HepG2 (cell line): ENCODE measurements at regions not wholly inside any gene's neighbourhood (a gene's known extent, or its start where the extent isn't known, plus 50 kb on each side); places are given as distances from the start of the nearest gene placed in this dataset.

Source experiments
- ATAC-seq: fragments of 200-7000 bp; cut with Tn5 transposase; 3 replicates; pipeline ENCODE4 v1.9.1; 2020; ENCODE audit warnings: mild to moderate bottlenecking, moderate library complexity
- BruUV-seq: library from RNA; stranded (reverse); fragments of 400-500 nt; replicated peaks from 2 replicates; lab custom pipeline; 2021; lab: Mats Ljungman, UMichigan
- CTCF ChIA-PET: fragments of 300-600 bp; formaldehyde crosslinking; extraction: SDS; loops from one replicate; lab custom pipeline; 2021; ENCODE audit warnings: low total read pairs, inconsistent platforms, low intra/inter-chr PET ratio; lab: Yijun Ruan, JAX
- POLR2A ChIA-PET: fragments of 350-600 bp; sonication (Branson Sonifier 250); formaldehyde crosslinking; loops from one replicate; lab custom pipeline; 2020; ENCODE audit warnings: antibody characterized with exemption, inconsistent platforms; lab: Yijun Ruan, JAX
- DNase-seq: peaks from one replicate; pipeline ENCODE4 v3.0.0-alpha.2; 2015; ENCODE audit warnings: low spot score
- FAIRE-seq: peaks from 3 replicates; lab custom pipeline; 2011; peaks lifted over from hg19 to GRCh38; lab: Jason Lieb, UNC
- H2AFZ ChIP-seq: one replicate; pipeline ENCODE4 v1.6.1; 2011; ENCODE audit warnings: low read length, inconsistent platforms
- H3K27ac ChIP-seq: fragments of 300-600 bp; 3 replicates; pipeline ENCODE4 v1.8.0; 2011; ENCODE audit warnings: mixed run types, mild to moderate bottlenecking, mixed read lengths, low read length, inconsistent platforms; ENCODE audit not compliant: insufficient read depth; ENCODE audit errors: extremely low read length
- H3K27me3 ChIP-seq, 2 experiments: fragments of 200-600 bp in 1 of 2; 2 replicates in 1 of 2; 3 replicates in 1 of 2; pipeline versions ENCODE4 v1.6.0 to v1.8.0; 2011; ENCODE audit warnings: low read length in 2 of 2, mild to moderate bottlenecking in 2 of 2, moderate library complexity in 2 of 2, inconsistent platforms in 1 of 2; ENCODE audit not compliant: insufficient read depth in 2 of 2, control insufficient read depth in 1 of 2
- H3K36me3 ChIP-seq, 2 experiments: fragments of 200-600 bp in 1 of 2; replicated peaks in 1 of 2; 2 replicates in 1 of 2; 3 replicates in 1 of 2; pipeline versions ENCODE4 v1.5.1 to v1.8.0; 2011; ENCODE audit warnings: low read length in 2 of 2, inconsistent platforms in 1 of 2; ENCODE audit not compliant: insufficient read depth in 2 of 2, control insufficient read depth in 1 of 2
- H3K4me1 ChIP-seq: 2 replicates; pipeline ENCODE4 v1.5.1; 2012; ENCODE audit warnings: low read length, inconsistent platforms; ENCODE audit not compliant: insufficient read depth
- H3K4me2 ChIP-seq: 2 replicates; pipeline ENCODE4 v1.6.0; 2011; ENCODE audit warnings: low read depth, low read length, inconsistent platforms
- H3K4me3 ChIP-seq, 3 experiments: fragments of 200-600 bp in 1 of 3; sonication (generic), shearing (Covaris generic) in 1 of 3; replicated peaks in 1 of 3; 2 replicates each; pipeline ENCODE4 v1.5.1; 2011 to 2016; ENCODE audit warnings: low read length in 3 of 3, inconsistent platforms in 2 of 3, low read depth in 2 of 3, mild to moderate bottlenecking in 2 of 3, control low read depth in 1 of 3, mixed read lengths in 1 of 3; ENCODE audit not compliant: insufficient read depth in 1 of 3
- H3K79me2 ChIP-seq: one replicate; pipeline ENCODE4 v1.6.1; 2011; ENCODE audit warnings: low read length, inconsistent platforms; ENCODE audit not compliant: insufficient read depth
- H3K9ac ChIP-seq: 2 replicates; pipeline ENCODE4 v1.6.0; 2011; ENCODE audit warnings: mild to moderate bottlenecking, low read depth, low read length, inconsistent platforms; ENCODE audit not compliant: insufficient read depth
- H3K9me3 ChIP-seq: 2 replicates; pipeline ENCODE4 v1.5.1; 2012; ENCODE audit warnings: mild to moderate bottlenecking, low read length
- H4K20me1 ChIP-seq: 2 replicates; pipeline ENCODE4 v1.6.0; 2011; ENCODE audit warnings: inconsistent platforms, mild to moderate bottlenecking, low read length, moderate library complexity; ENCODE audit not compliant: insufficient read depth
- ARID4A ChIP-seq: sonication (generic); formaldehyde crosslinking; IDR thresholded peaks from 2 replicates; pipeline ENCODE4 v1.5.0; 2020; ENCODE audit warnings: mild to moderate bottlenecking, missing genetic modification reagents, borderline replicate concordance
- KLF15 ChIP-seq: sonication (generic); formaldehyde crosslinking; IDR thresholded peaks from 2 replicates; pipeline ENCODE4 v1.8.1; 2023; ENCODE audit warnings: borderline replicate concordance, mild to moderate bottlenecking, inconsistent platforms, missing genetic modification reagents, mixed read lengths
- MEF2D ChIP-seq: sonication (generic); formaldehyde crosslinking; IDR thresholded peaks from 2 replicates; pipeline ENCODE4 v1.5.1; 2020; ENCODE audit warnings: mild to moderate bottlenecking, missing genetic modification reagents
- NFRKB ChIP-seq: fragments of 450-650 bp; IDR thresholded peaks from 2 replicates; pipeline ENCODE4 v1.6.1; 2017
- NR2F6 ChIP-seq, 2 experiments: IDR thresholded peaks; 2 replicates each; pipeline ENCODE4 v1.6.1; 2016; ENCODE audit warnings: antibody characterized with exemption in 1 of 2, mild to moderate bottlenecking in 1 of 2
- ONECUT2 ChIP-seq: sonication (generic); formaldehyde crosslinking; IDR thresholded peaks from 2 replicates; pipeline ENCODE4 v1.4.0; 2020; ENCODE audit warnings: missing genetic modification reagents
- RFXANK ChIP-seq: IDR thresholded peaks from 2 replicates; pipeline ENCODE4 v1.6.1; 2016
- ZNF256 ChIP-seq: sonication (generic); formaldehyde crosslinking; conservative IDR thresholded peaks from 2 replicates; pipeline ENCODE4 v1.4.0; 2020; ENCODE audit warnings: missing genetic modification reagents
- ZNF296 ChIP-seq: sonication (generic); formaldehyde crosslinking; conservative IDR thresholded peaks from 2 replicates; pipeline ENCODE4 v1.5.0; 2020; ENCODE audit warnings: mild to moderate bottlenecking, missing genetic modification reagents
- ZNF430 ChIP-seq: sonication (generic); formaldehyde crosslinking; IDR thresholded peaks from 2 replicates; pipeline ENCODE4 v1.9.0; 2021; ENCODE audit warnings: mild to moderate bottlenecking, missing genetic modification reagents
- ZNF660 ChIP-seq: sonication (generic); formaldehyde crosslinking; IDR thresholded peaks from 2 replicates; pipeline ENCODE4 v1.5.1; 2020; ENCODE audit warnings: mild to moderate bottlenecking, low read depth, missing genetic modification reagents, borderline replicate concordance
- ZNF749 ChIP-seq: sonication (generic); formaldehyde crosslinking; IDR thresholded peaks from 2 replicates; pipeline ENCODE4 v1.8.0; 2022; ENCODE audit warnings: mild to moderate bottlenecking, missing genetic modification reagents, moderate library complexity, borderline replicate concordance
- WGBS: methylation state at CpG from one replicate; pipeline ENCODE4 v1.1.6; 2017; ENCODE audit warnings: low lambda C conversion rate; 5-methylcytosine and 5-hydroxymethylcytosine counted together
- in situ Hi-C: cut with HindIII; loops from 2 replicates; pipeline ENCODE4 v1.10.0; 2017; ENCODE audit warnings: low pct_unique_long_range_greater_than_20kb; ENCODE audit not compliant: extremely low pct_ligation_motif_present
- intact Hi-C: fragments of 100-400 bp; cut with micrococcal nuclease; formaldehyde crosslinking; loops from one replicate; pipeline ENCODE4 v1.10.0; 2022; ENCODE audit not compliant: unreplicated experiment
- TF ChIP-seq, protein P1 (sequence below): sonication (generic); formaldehyde crosslinking; IDR thresholded peaks from 2 replicates; pipeline ENCODE4 v1.5.0; 2020; ENCODE audit warnings: mild to moderate bottlenecking, missing genetic modification reagents
- TF ChIP-seq, protein P2 (sequence below): sonication (generic); formaldehyde crosslinking; IDR thresholded peaks from 2 replicates; pipeline ENCODE4 v1.5.0; 2020; ENCODE audit warnings: missing genetic modification reagents, mild to moderate bottlenecking, borderline replicate concordance

DNA sequence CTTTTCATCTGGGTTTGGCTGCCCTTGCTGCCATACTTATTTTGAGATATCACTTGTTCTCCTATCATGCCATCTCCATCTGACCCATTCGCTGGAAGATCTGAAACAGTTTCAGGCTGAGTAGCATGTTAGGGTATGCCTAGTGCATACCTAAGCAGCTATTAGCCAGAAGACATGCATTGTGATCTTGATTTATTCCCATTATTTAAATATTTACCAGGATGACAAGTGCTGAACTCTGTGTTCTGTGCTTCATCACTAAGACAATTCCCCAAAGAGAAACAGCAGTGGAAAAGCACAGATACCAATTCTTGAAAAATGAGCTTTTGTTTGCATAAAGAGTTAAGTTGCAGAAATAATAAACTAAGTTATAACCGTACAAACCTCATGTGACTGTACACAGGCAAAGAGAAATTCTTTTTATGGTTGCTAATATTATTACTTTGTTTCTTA lies 271.0 kb upstream of the ARSJ start:
- no peak overlapping the region for H3K27ac ChIP-seq
- in situ Hi-C loops, result no loop called here
- intact Hi-C loops, result no loop called here
- no peak for DNase-seq
- ChIA-PET CTCF (no interaction called here), POLR2A (no interaction called here)
- H3K4me1 ChIP-seq, result no peaks in the 10 kb centered on the region
- no peak for FAIRE-seq
- ATAC-seq, result no peak
- H3K9ac ChIP-seq, result no peak overlapping the region
- H3K79me2 ChIP-seq, result no peaks in the 10 kb centered on the region
- H2AFZ ChIP-seq, result no peak overlapping the region
- H3K4me2 ChIP-seq, result no peak overlapping the region
- BruUV-seq, result no TSS peak
- H3K4me3 ChIP-seq, result no peak overlapping the region
- no peaks in the 10 kb centered on the region for H3K9me3 ChIP-seq
- H3K36me3 ChIP-seq, result no peaks in the 10 kb centered on the region
- no peaks in the 10 kb centered on the region for H4K20me1 ChIP-seq
- 0% methylated on average over 2 of the region's 2 CpGs for WGBS
- H3K27me3 ChIP-seq, result no peaks in the 10 kb centered on the region; a peak in 1 of 5 replicates
- no peak for TF ChIP-seq ZNF256 (CRISPR knock-in tag)
- no peak for TF ChIP-seq KLF15
- TF ChIP-seq ZNF430 (CRISPR knock-in tag), result no peak
- no peak for TF ChIP-seq ZNF296 (CRISPR knock-in tag)
- TF ChIP-seq RFXANK, result no peak
- TF ChIP-seq ONECUT2 (CRISPR knock-in tag), result no peak
- TF ChIP-seq ZNF660 (CRISPR knock-in tag), result no peak
- TF ChIP-seq ARID4A (CRISPR knock-in tag), result no peak
- TF ChIP-seq, protein P1, sequence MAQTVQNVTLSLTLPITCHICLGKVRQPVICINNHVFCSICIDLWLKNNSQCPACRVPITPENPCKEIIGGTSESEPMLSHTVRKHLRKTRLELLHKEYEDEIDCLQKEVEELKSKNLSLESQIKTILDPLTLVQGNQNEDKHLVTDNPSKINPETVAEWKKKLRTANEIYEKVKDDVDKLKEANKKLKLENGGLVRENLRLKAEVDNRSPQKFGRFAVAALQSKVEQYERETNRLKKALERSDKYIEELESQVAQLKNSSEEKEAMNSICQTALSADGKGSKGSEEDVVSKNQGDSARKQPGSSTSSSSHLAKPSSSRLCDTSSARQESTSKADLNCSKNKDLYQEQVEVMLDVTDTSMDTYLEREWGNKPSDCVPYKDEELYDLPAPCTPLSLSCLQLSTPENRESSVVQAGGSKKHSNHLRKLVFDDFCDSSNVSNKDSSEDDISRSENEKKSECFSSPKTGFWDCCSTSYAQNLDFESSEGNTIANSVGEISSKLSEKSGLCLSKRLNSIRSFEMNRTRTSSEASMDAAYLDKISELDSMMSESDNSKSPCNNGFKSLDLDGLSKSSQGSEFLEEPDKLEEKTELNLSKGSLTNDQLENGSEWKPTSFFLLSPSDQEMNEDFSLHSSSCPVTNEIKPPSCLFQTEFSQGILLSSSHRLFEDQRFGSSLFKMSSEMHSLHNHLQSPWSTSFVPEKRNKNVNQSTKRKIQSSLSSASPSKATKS (CRISPR knock-in tag), result no peak
- no peak for TF ChIP-seq NFRKB
- TF ChIP-seq, protein P2, sequence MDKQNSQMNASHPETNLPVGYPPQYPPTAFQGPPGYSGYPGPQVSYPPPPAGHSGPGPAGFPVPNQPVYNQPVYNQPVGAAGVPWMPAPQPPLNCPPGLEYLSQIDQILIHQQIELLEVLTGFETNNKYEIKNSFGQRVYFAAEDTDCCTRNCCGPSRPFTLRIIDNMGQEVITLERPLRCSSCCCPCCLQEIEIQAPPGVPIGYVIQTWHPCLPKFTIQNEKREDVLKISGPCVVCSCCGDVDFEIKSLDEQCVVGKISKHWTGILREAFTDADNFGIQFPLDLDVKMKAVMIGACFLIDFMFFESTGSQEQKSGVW, result no peak
- no peak for TF ChIP-seq NR2F6 (IDR thresholded peaks at IDR 0.05)
- no peak for TF ChIP-seq NR2F6 (CRISPR knock-in tag; IDR thresholded peaks at IDR 0.05)
- no peak for TF ChIP-seq ZNF749 (CRISPR knock-in tag)
- no peak for TF ChIP-seq MEF2D (CRISPR knock-in tag)
